ENCODE measurements at regions not wholly inside any gene's neighbourhood (a gene's known extent, or its start where the extent isn't known, plus 50 kb on each side); places are given as distances from the start of the nearest gene placed in this dataset.

DNA sequence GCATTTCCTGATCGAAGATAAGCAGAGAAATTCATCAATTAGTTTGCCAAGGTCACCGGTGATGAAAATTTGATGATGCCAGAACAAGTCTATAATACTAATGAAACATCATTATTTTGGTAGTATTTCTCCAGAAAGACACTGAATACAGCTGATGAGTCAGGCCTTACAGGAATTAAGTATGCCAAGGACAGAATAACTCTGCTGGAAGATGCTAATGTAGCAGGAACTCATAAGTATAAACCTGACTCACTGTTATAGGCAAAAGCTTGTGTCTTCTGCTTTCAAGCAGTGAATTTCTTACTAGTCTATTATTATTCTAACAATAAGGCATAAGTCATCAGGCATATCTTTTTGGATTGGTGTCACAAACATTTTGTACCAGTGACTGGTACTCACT is 1825.1 kb upstream of the IGFBP7 start:
- no peak for DNase-seq

DNA sequence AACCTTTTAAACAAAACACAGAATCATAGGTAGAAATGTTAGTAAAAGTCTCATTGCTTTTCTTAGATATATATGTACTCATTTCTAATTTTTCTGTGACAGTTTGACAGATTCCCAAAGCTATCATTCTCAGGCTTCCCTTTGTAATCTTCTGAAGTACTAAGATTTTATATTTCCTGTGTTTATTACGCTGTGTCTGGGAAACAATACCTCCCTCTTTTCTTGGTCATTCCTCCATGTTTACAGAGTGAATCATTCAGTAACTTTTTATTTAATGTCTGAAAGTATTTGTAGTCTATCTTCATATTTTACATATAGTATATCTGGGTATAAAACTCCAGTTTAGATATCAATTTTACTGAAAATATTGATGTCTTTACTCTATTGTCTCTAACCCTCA is 1826.3 kb upstream of the IGFBP7 start:
- DNase-seq, result no peak

GRCh38 chr4:58940167-58940566 is 1830.0 kb upstream of the IGFBP7 start:
- no peak for DNase-seq

DNA sequence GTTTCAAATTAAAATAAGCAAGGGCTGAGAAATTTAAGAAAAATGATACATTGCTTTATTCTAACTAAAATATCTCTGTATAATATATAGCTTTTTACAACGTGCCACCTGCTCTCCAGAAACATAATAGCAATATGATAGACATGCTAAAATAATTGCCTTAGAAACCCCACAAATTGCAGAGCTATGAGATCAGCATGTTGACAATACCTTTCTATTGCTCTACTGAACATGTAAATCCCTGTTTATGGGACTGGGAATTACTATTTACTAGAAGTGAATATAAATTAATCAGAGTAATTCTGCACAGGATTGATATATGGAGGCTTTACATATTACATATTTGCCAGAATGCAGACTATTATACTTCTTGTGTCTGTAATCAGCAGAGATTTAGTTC is 1831.1 kb upstream of the IGFBP7 start:
- DNase-seq, result no peak

- DNase-seq, result no peak
Observed at GRCh38 chr4:58953575-58953974, 1843.4 kb upstream of the IGFBP7 start.

- DNase-seq, result no peak
Observed at GRCh38 chr4:58957711-58958110, 1847.5 kb upstream of the IGFBP7 start.

DNA sequence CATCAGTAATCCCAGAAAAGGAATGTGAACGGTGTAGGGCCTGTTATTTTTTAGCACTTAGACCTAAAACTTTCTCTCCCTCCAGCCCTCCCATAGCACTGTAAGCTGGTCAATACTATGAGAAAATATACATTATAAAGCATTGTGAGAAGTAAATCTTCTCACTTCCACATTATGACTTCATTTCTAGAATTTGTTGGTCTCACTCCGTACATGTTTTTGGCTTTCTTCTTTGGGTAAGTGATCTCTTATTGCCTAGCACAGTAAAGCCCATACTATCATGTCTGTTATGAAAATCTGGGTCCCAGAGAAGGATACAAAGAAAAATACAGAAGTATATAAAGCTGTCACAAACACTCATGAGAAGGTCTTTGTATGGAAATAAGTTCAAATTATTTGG is 1851.1 kb upstream of the IGFBP7 start:
- no peak for DNase-seq

GRCh38 chr4:58961925-58962324 is 1851.7 kb upstream of the IGFBP7 start:
- DNase-seq, result no peak

DNA sequence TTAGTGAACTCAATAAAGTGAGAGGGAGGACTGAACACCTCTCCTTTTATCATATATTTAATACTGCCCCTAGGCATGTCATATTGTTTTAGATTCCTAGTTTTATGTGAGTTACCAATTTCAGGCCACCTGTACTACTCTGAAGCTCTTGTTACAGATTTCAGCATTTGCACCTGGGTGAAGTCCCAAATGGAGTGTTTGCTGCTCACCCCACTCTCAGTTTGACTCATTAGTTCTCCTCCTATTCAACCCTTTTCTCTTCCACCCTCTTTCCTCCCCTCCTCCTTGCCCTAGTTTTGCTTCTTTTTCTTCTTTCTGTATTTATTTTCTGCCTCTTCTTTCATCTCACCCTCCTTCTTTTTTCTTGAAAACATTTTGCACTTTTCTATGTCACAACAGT is 1852.2 kb upstream of the IGFBP7 start:
- DNase-seq, result no peak

- DNase-seq, result no peak
Observed at GRCh38 chr4:58981828-58982227, 1871.6 kb upstream of the IGFBP7 start.

DNA sequence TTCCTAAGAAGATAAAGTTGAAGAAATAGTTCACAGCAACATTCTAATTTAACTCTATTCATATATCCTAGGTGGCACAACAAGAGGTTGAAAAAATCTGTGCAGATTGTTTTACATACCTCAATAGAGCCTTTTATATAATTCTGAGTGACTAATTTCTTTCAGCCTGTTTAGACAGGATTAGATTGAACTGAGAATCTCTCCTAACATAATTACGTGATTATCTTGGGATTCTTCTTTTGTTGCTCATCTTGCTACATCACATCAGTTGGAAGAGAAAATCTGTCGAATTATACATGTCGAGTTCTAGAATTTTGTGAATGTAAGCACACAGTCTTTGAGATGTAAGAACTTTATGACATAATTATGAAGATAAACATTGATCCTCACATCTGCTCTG is 1873.7 kb upstream of the IGFBP7 start:
- DNase-seq, result no peak

DNA sequence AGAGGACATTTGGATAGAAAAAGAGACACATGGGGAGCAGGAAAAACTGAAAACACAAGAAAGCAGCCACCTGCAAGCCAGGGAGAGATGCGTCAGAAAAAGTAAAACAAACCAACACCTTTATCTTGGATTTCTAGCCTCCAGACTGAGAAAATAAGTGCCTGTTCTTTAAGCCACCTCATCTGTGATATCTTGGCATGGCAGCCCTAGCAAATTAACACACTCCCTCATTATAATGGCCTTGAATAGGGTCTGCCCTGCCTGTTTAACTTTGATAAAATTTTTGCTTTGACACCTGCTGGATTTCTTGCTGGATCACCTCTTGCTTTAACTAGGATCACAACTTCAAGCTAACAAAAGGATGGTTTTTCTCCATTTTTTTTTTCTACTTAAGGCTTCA is 1892.0 kb upstream of the IGFBP7 start:
- no peak for DNase-seq

GRCh38 chr4:59024257-59024656 is 1914.1 kb upstream of the IGFBP7 start:
- no peak for DNase-seq

DNA sequence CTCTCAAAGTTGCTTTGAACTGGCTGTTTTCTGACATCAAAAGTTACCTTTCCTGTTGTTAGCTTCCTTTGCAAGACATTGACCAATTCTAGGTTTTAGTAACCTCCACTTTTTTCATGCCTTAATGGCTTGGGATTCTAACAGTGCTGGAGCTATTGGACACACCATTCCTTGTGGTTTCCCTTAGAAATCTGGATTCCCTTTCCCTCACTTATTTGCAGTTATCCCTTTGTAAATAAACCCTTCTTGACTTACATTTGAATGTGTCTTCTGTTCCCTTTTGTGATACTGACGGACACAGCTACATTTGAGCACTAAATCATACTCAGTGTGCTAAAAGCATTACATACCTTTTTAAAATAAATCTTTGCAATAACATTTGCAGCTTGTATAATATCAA is 1927.6 kb upstream of the IGFBP7 start:
- DNase-seq, result no peak

- DNase-seq, result no peak
Observed at GRCh38 chr4:59039046-59039445, 1928.9 kb upstream of the IGFBP7 start.

- no peak for DNase-seq
Observed at GRCh38 chr4:59044286-59044900, 1934.2 kb upstream of the IGFBP7 start.

GRCh38 chr4:59054086-59054485 is 1943.9 kb upstream of the IGFBP7 start:
- no peak for DNase-seq

DNA sequence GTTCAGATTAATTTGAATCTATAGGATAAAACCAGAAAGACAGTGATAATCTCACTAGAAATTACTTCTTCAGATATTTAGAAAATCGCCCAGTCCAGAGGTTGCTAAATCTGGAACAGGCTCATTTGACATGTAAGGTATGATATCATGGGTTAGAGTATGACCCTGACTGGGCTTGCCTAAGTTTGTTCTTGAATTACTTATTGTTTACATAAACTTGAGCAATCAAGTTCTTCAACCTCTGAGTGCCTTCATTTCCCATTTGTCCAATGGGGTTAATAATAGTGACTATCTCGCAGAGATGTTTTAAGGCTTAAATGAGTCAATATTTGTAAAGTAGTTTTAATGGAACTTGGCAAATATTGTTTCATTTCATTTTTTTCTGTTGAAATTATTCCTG is 1947.6 kb upstream of the IGFBP7 start:
- DNase-seq, result no peak

GRCh38 chr4:59058543-59058942 is 1948.4 kb upstream of the IGFBP7 start:
- no peak for DNase-seq

GRCh38 chr4:59060002-59060846 is 1950.0 kb upstream of the IGFBP7 start:
- DNase-seq, result no peak

DNA sequence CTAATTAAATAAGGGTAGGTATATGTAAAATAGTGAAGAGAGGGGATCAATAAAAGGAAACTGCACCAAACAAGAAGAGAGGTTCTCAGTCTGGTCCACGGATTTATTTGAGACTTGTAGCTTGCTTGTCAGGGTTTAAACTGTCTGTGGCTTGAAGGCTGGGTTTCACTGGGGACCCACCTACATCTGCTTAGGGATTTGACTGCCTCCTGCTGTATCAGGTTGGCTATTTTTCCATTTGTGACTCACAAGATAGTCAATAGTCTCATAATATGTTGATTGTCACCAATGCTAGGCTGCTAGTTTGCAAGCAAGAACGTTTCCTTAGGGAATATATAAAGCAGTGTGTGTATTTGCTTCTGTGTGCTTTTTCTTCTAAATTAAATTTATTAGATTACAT is 1950.7 kb upstream of the IGFBP7 start:
- DNase-seq, result no peak

DNA sequence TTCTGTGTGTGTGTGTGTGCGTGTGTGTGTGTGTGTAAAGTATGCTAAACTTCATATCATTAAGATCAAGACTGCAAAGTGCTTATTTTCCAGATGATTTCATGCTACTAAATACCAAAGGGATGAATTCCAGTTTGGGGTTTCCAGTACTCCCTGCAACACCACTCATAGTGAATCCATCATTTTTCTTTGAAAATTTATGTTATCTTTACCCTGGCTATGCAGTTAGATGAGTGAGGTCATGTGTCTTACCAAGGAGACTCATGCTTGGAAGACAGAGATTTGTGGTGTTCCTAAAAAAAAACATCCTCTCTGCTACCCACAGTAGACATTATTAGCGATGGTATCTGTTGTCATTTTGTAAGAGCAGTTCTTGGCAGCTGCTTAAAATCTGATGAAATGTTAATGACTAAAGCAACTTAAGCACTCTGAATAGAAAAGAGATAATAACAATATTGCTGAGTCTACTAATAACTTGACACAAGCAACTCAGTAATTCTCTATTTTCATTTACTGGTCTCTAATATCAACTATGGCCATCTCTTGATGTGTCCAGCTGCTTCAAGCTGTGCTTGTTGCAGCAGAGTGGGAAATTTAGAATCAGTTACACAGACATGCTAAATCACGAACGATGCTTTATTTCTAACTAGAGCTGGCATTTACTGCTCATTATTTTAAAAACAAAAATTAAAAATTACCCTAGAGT is 1953.0 kb upstream of the IGFBP7 start:
- no peak for DNase-seq

GRCh38 chr4:59068722-59069418 is 1958.7 kb upstream of the IGFBP7 start:
- DNase-seq, result no peak

- no peak for DNase-seq
Observed at GRCh38 chr4:59086410-59086809, 1976.2 kb upstream of the IGFBP7 start.
